Caco-2 (cell line): ENCODE measurements at regions not wholly inside any gene's neighbourhood (a gene's known extent, or its start where the extent isn't known, plus 50 kb on each side); places are given as distances from the start of the nearest gene placed in this dataset.

ENCODE experiments used
- BruUV-seq: library from RNA; stranded (reverse); fragments of 400-500 nt; replicated peaks from 2 replicates; lab custom pipeline; 2021; lab: Mats Ljungman, UMichigan
- CTCF ChIA-PET: fragments of 300-600 bp; sonication (Branson Sonifier 250); formaldehyde crosslinking; loops from one replicate; lab custom pipeline; 2022; ENCODE audit warnings: antibody characterized with exemption; lab: Charles Lee
- POLR2A ChIA-PET: fragments of 300-600 bp; sonication (Branson Sonifier 250); formaldehyde crosslinking; loops from one replicate; lab custom pipeline; 2022; ENCODE audit warnings: antibody characterized with exemption; lab: Charles Lee
- DNase-seq, 2 experiments: peaks; one replicate each; pipeline versions ENCODE4 v3.0.0 to v3.0.0-alpha.2; 2020 to 2022
- H3K27me3 ChIP-seq: replicated peaks from 2 replicates; pipeline ENCODE4 v1.6.0; 2011; ENCODE audit warnings: low read length; ENCODE audit not compliant: control insufficient read depth, insufficient read depth
- H3K36me3 ChIP-seq: 2 replicates; pipeline ENCODE4 v1.5.1; 2011; ENCODE audit warnings: low read length; ENCODE audit not compliant: control insufficient read depth, insufficient read depth
- H3K4me1 ChIP-seq: fragments of 250-450 bp; sonication (Bioruptor Pico); 2 replicates; pipeline ENCODE4 v1.5.1; 2020; ENCODE audit warnings: mild to moderate bottlenecking
- H3K4me3 ChIP-seq: 2 replicates; pipeline ENCODE4 v1.5.1; 2011; ENCODE audit warnings: low read depth, mild to moderate bottlenecking, control low read depth, low read length
- H3K9me3 ChIP-seq: fragments of 250-450 bp; sonication (Bioruptor Pico); 2 replicates; pipeline ENCODE4 v1.5.1; 2020; ENCODE audit warnings: mild to moderate bottlenecking, moderate library complexity
- H3K27ac Mint-ChIP-seq: one replicate; pipeline ENCODE4 v1.8.0; 2022; ENCODE audit warnings: mixed read lengths; ENCODE audit not compliant: unreplicated experiment
- H3K27me3 Mint-ChIP-seq: one replicate; pipeline ENCODE4 v1.8.0; 2022; ENCODE audit warnings: mixed read lengths; ENCODE audit not compliant: insufficient read depth, unreplicated experiment
- H3K36me3 Mint-ChIP-seq: one replicate; pipeline ENCODE4 v1.8.0; 2022; ENCODE audit warnings: mild to moderate bottlenecking, mixed read lengths; ENCODE audit not compliant: insufficient read depth, unreplicated experiment
- H3K4me1 Mint-ChIP-seq: one replicate; pipeline ENCODE4 v1.8.0; 2022; ENCODE audit warnings: low read depth, mixed read lengths; ENCODE audit not compliant: unreplicated experiment
- H3K4me3 Mint-ChIP-seq: one replicate; pipeline ENCODE4 v1.8.0; 2022; ENCODE audit warnings: mild to moderate bottlenecking, moderate library complexity, mixed read lengths; ENCODE audit not compliant: unreplicated experiment
- H3K9me3 Mint-ChIP-seq: one replicate; pipeline ENCODE4 v1.8.0; 2022; ENCODE audit warnings: mixed read lengths; ENCODE audit not compliant: unreplicated experiment
- CTCF ChIP-seq, 2 experiments: fragments of 200-600 bp in 1 of 2; IDR thresholded peaks; 1 replicate in 1 of 2; 2 replicates in 1 of 2; pipeline versions ENCODE4 v1.5.1 to v1.8.0; 2011 to 2022; ENCODE audit warnings: antibody characterized with exemption in 1 of 2, control low read depth in 1 of 2, inconsistent platforms in 1 of 2, low read depth in 1 of 2, low read length in 1 of 2, mild to moderate bottlenecking in 1 of 2, moderate library complexity in 1 of 2; ENCODE audit not compliant: insufficient read depth in 1 of 2, severe bottlenecking in 1 of 2, unreplicated experiment in 1 of 2
- intact Hi-C: fragments of 100-400 bp; cut with micrococcal nuclease; formaldehyde crosslinking; loops from one replicate; pipeline ENCODE4 v1.10.0; 2022; ENCODE audit not compliant: unreplicated experiment

GRCh38 chr15:87287156-87287555 is 969.4 kb downstream of the NTRK3 start:
- Mint-ChIP-seq H3K4me1 (no peaks in the 10 kb centered on the region), H3K4me3 (no peak overlapping the region), H3K27me3 (no peaks in the 10 kb centered on the region), H3K9me3 (no peaks in the 10 kb centered on the region), H3K27ac (no peak overlapping the region), H3K36me3 (no peaks in the 10 kb centered on the region)
- intact Hi-C loops = no loop called here
- no peak overlapping the region for H3K4me3 ChIP-seq
- no peak for DNase-seq
- BruUV-seq = no TSS peak
- H3K4me1 ChIP-seq = no peaks in the 10 kb centered on the region
- no peaks in the 10 kb centered on the region for H3K27me3 ChIP-seq
- no peaks in the 10 kb centered on the region for H3K36me3 ChIP-seq
- no peak for TF ChIP-seq CTCF (IDR thresholded peaks at IDR 0.05; ENCODE audit: insufficient read depth in 1 of 2, low read depth in 1 of 2, low read length in 1 of 2, severe bottlenecking in 1 of 2, unreplicated experiment in 1 of 2)
- CTCF ChIA-PET = no interaction called here
- no peaks in the 10 kb centered on the region for H3K9me3 ChIP-seq
- POLR2A ChIA-PET = no interaction called here

DNA sequence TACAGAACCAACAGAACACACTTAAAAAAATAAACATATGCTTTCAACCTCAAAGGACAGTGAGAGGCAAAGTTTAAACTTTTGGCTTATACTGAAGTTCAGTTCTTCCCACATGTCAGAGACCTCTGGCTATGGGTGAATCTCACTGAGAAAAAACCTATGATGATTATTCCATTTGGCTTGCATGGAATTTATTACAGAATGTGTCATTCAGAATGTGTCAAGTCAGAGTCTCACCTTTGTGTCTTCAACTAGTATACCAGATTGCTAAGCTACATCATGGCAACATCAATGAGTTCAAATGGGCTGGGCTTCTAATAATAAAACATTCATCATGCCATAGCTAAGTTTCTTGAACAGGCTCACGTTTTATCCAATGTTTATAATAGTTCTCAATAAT is 987.0 kb downstream of the NTRK3 start:
- no peak for DNase-seq
- BruUV-seq = no TSS peak
- H3K9me3 ChIP-seq = no peaks in the 10 kb centered on the region
- ChIA-PET CTCF (no interaction called here), POLR2A (no interaction called here)
- no peak overlapping the region for H3K4me3 ChIP-seq
- TF ChIP-seq CTCF (IDR thresholded peaks at IDR 0.05; ENCODE audit: insufficient read depth in 1 of 2, low read depth in 1 of 2, low read length in 1 of 2, severe bottlenecking in 1 of 2, unreplicated experiment in 1 of 2) = no peak
- H3K27me3 ChIP-seq = no peaks in the 10 kb centered on the region
- Mint-ChIP-seq H3K4me3 (no peak overlapping the region), H3K9me3 (peaks cover 15% of the 10 kb centered on the region), H3K27me3 (no peaks in the 10 kb centered on the region), H3K27ac (no peak overlapping the region), H3K36me3 (no peaks in the 10 kb centered on the region), H3K4me1 (no peaks in the 10 kb centered on the region)
- no peaks in the 10 kb centered on the region for H3K36me3 ChIP-seq
- intact Hi-C loops = no loop called here
- no peaks in the 10 kb centered on the region for H3K4me1 ChIP-seq

GRCh38 chr15:87268675-87269074 is 987.9 kb downstream of the NTRK3 start:
- intact Hi-C loops = no loop called here
- no peak for TF ChIP-seq CTCF (IDR thresholded peaks at IDR 0.05; ENCODE audit: insufficient read depth in 1 of 2, low read depth in 1 of 2, low read length in 1 of 2, severe bottlenecking in 1 of 2, unreplicated experiment in 1 of 2)
- Histone ChIP-seq H3K9me3 (no peaks in the 10 kb centered on the region), H3K4me1 (no peaks in the 10 kb centered on the region), H3K4me3 (no peak overlapping the region), H3K36me3 (no peaks in the 10 kb centered on the region), H3K27me3 (no peaks in the 10 kb centered on the region)
- no peak for DNase-seq
- no TSS peak for BruUV-seq
- POLR2A ChIA-PET = no interaction called here
- Mint-ChIP-seq H3K36me3 (no peaks in the 10 kb centered on the region), H3K4me3 (no peak overlapping the region), H3K27me3 (no peaks in the 10 kb centered on the region), H3K27ac (no peak overlapping the region), H3K4me1 (no peaks in the 10 kb centered on the region), H3K9me3 (peaks cover 13% of the 10 kb centered on the region)
- CTCF ChIA-PET = no interaction called here
